A673 (cell line): ENCODE measurements at regions not wholly inside any gene's neighbourhood (a gene's known extent, or its start where the extent isn't known, plus 50 kb on each side); places are given as distances from the start of the nearest gene placed in this dataset.

Source experiments
- BruUV-seq: library from RNA; stranded (reverse); fragments of 400-500 nt; replicated peaks from 2 replicates; lab custom pipeline; 2021; lab: Mats Ljungman, UMichigan
- CTCF ChIA-PET: fragments of 300-600 bp; sonication (Branson Sonifier 250); formaldehyde crosslinking; loops from one replicate; lab custom pipeline; 2022; ENCODE audit warnings: antibody characterized with exemption; lab: Charles Lee
- POLR2A ChIA-PET: fragments of 300-600 bp; sonication (Branson Sonifier 250); formaldehyde crosslinking; loops from one replicate; lab custom pipeline; 2022; ENCODE audit warnings: antibody characterized with exemption; ENCODE audit not compliant: low non-redundant PET; lab: Charles Lee
- DNase-seq: peaks from one replicate; pipeline ENCODE4 v3.0.0-alpha.2; 2015; ENCODE audit warnings: low spot score
- H3K27ac ChIP-seq: fragments of 200-600 bp; sonication (generic); 2 replicates; pipeline ENCODE4 v1.5.1; 2016; ENCODE audit warnings: mixed run types, low read depth, mild to moderate bottlenecking, mixed read lengths, antibody characterized with exemption, low read length; ENCODE audit not compliant: poor library complexity, severe bottlenecking
- H3K27me3 ChIP-seq: fragments of 200-600 bp; sonication (generic); replicated peaks from 2 replicates; pipeline ENCODE4 v1.6.1; 2017; ENCODE audit warnings: mixed run types, low read depth, mild to moderate bottlenecking, mixed read lengths, antibody characterized with exemption, low read length; ENCODE audit not compliant: insufficient read depth, poor library complexity
- H3K36me3 ChIP-seq: fragments of 200-600 bp; sonication (generic); 2 replicates; pipeline ENCODE4 v1.6.1; 2016; ENCODE audit warnings: mixed run types, mild to moderate bottlenecking, mixed read lengths, antibody characterized with exemption, low read length; ENCODE audit not compliant: insufficient read depth, poor library complexity, severe bottlenecking
- H3K4me1 ChIP-seq: fragments of 200-600 bp; sonication (generic); 2 replicates; pipeline ENCODE4 v1.6.1; 2017; ENCODE audit warnings: mixed run types, mild to moderate bottlenecking, mixed read lengths, antibody characterized with exemption, low read length; ENCODE audit not compliant: insufficient read depth, poor library complexity, severe bottlenecking
- H3K4me3 ChIP-seq: fragments of 200-600 bp; sonication (generic); 2 replicates; pipeline ENCODE4 v1.5.1; 2016; ENCODE audit warnings: low read depth, mixed run types, mild to moderate bottlenecking, mixed read lengths, low read length; ENCODE audit not compliant: poor library complexity, severe bottlenecking
- H3K9me3 ChIP-seq: fragments of 200-600 bp; sonication (generic); 2 replicates; pipeline ENCODE4 v1.6.1; 2016; ENCODE audit warnings: mixed run types, low read depth, mild to moderate bottlenecking, mixed read lengths, antibody characterized with exemption, low read length; ENCODE audit not compliant: poor library complexity, severe bottlenecking
- EZH2 ChIP-seq: fragments of 200-600 bp; sonication (generic); IDR thresholded peaks from 2 replicates; pipeline ENCODE4 v1.6.1; 2017; ENCODE audit warnings: borderline replicate concordance, low read depth, mild to moderate bottlenecking, mixed read lengths, antibody characterized with exemption, low read length; ENCODE audit not compliant: poor library complexity, severe bottlenecking
- intact Hi-C: fragments of 100-400 bp; cut with micrococcal nuclease; formaldehyde crosslinking; loops from one replicate; pipeline ENCODE4 v1.10.0; 2022; ENCODE audit not compliant: unreplicated experiment
- TF ChIP-seq, protein P1 (sequence below): fragments of 300-800, 200-600 bp; sonication (generic); conservative IDR thresholded peaks from 2 replicates; pipeline ENCODE4 v1.5.1; 2017; ENCODE audit warnings: low read depth, mild to moderate bottlenecking, antibody characterized with exemption, low read length, moderate library complexity, mixed read lengths

DNA sequence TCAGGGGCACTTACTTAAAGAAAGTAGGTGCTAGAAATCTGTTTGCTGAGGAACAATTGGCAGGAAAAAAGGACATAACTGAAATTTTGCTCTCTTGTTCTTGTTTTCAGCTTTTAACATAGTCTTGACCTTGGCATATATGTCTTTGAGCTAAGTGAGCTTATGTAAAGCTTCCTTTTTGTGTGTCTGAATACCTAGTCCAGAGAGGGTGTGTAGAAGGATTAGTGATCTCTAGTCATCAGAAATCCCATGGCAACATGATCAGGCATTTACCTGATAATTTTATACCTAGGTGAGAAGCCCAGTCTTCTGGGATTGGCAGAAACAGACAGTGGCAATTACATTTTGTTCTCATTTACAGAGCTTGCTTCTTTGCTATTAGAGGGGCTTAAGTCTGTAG is 166.1 kb downstream of the SNAPC1 start:
- intact Hi-C loops = no loop called here
- CTCF ChIA-PET = interaction anchor here (1.9 kb wide), 1 partner anchor 199 kb away, joined by 7 read pairs; no protein-coding TSS in a partner anchor
- Histone ChIP-seq H3K4me3 (no peak overlapping the region), H3K36me3 (no peaks in the 10 kb centered on the region), H3K27ac (no peak overlapping the region), H3K9me3 (no peaks in the 10 kb centered on the region), H3K27me3 (no peaks in the 10 kb centered on the region), H3K4me1 (no peaks in the 10 kb centered on the region)
- DNase-seq = no peak
- no TSS peak for BruUV-seq
- POLR2A ChIA-PET = no interaction called here
- TF ChIP-seq, protein P1, sequence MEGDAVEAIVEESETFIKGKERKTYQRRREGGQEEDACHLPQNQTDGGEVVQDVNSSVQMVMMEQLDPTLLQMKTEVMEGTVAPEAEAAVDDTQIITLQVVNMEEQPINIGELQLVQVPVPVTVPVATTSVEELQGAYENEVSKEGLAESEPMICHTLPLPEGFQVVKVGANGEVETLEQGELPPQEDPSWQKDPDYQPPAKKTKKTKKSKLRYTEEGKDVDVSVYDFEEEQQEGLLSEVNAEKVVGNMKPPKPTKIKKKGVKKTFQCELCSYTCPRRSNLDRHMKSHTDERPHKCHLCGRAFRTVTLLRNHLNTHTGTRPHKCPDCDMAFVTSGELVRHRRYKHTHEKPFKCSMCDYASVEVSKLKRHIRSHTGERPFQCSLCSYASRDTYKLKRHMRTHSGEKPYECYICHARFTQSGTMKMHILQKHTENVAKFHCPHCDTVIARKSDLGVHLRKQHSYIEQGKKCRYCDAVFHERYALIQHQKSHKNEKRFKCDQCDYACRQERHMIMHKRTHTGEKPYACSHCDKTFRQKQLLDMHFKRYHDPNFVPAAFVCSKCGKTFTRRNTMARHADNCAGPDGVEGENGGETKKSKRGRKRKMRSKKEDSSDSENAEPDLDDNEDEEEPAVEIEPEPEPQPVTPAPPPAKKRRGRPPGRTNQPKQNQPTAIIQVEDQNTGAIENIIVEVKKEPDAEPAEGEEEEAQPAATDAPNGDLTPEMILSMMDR = no peak
- TF ChIP-seq EZH2 = no peak

DNA sequence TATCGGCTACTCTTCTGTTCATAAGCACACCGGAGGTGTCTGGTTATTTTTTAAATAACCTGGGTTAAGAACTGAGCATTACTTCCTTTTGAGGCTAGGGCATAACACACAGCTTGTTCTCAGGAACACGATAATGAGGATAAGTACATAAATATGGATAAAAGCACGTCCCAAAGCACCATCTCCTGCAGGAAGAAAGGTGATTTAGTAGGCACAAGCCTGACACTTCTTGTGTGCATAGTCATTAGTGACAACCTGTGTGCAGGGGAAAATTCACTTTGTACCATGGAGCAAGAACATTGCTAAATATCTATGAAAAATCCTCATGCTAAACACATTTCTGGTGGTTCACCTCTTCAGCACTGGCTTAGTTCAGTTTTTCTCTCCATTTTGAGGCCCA is 166.5 kb downstream of the SNAPC1 start:
- Histone ChIP-seq H3K4me3 (no peak overlapping the region), H3K27me3 (no peaks in the 10 kb centered on the region), H3K36me3 (no peaks in the 10 kb centered on the region), H3K27ac (no peak overlapping the region), H3K4me1 (no peaks in the 10 kb centered on the region), H3K9me3 (no peaks in the 10 kb centered on the region)
- ChIA-PET POLR2A (no interaction called here), CTCF (no interaction called here)
- intact Hi-C loops = no loop called here
- TF ChIP-seq EZH2 = no peak
- TF ChIP-seq, protein P1 = no peak
- no peak for DNase-seq
- BruUV-seq = no TSS peak

DNA sequence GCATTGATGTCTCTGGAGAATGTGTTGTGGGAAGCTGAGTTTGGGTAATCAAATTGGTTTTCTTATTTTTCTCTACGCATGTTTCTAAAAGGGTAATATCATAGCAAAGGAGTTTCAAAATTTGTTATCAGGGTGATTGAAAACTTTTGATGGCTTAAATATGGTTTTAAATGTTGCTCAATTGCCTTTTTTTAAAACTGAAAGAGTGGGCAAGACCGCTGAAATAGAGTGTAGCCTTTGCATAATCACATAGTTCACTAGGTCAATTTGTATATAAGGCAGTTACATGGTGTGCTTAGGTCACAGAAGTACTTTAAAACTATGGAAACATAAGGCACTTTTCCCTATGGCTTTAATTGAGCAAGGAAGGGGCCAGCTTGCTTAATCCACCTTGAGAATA is 167.4 kb downstream of the SNAPC1 start:
- intact Hi-C loops = no loop called here
- Histone ChIP-seq H3K36me3 (no peaks in the 10 kb centered on the region), H3K9me3 (no peaks in the 10 kb centered on the region), H3K4me3 (no peak overlapping the region), H3K4me1 (no peaks in the 10 kb centered on the region), H3K27me3 (no peaks in the 10 kb centered on the region), H3K27ac (no peak overlapping the region)
- DNase-seq = no peak
- no TSS peak for BruUV-seq
- CTCF ChIA-PET = no interaction called here
- POLR2A ChIA-PET = no interaction called here
- TF ChIP-seq EZH2 = no peak
- TF ChIP-seq, protein P1 = no peak
